RWPE1 (cell line): ENCODE measurements at regions not wholly inside any gene's neighbourhood (a gene's known extent, or its start where the extent isn't known, plus 50 kb on each side); places are given as distances from the start of the nearest gene placed in this dataset.

Experiments used
- CTCF ChIA-PET: fragments of 350-600 bp; sonication (Branson Sonifier 250); formaldehyde crosslinking; extraction: SDS; loops from one replicate; lab custom pipeline; 2021; lab: Yijun Ruan, JAX
- POLR2A ChIA-PET: fragments of 400-600 bp; formaldehyde crosslinking; extraction: SDS; loops from one replicate; lab custom pipeline; 2020; ENCODE audit warnings: antibody characterized with exemption; ENCODE audit not compliant: low non-redundant PET; lab: Yijun Ruan, JAX
- DNase-seq: peaks from one replicate; pipeline ENCODE4 v3.0.0; 2012; ENCODE audit warnings: low spot score
- H3K27ac ChIP-seq: fragments of 450-650 bp; 2 replicates; pipeline ENCODE4 v1.5.1; 2017
- TF ChIP-seq, protein P1 (sequence below): fragments of 450-650 bp; conservative IDR thresholded peaks from 2 replicates; pipeline ENCODE4 v1.5.1; 2017; ENCODE audit warnings: low read depth, mild to moderate bottlenecking

DNA sequence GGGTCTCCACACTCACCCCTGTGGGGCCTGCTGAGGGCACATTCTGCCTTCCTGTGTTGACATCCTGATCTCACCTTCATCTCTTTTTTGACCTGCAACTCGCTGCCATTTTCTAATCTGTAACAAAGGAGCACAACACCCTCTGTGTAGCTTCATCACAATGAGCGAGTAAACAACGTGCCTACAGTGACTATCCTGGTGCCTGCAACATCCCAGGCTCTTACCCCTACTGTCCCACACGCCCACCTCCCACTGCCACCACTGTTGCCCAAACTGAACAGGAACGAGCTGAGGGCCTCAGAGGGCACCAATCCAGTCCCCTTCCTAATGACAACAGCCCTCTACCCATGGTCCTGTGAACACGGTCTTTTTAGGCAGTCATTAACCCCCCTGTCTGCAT is 102.2 kb upstream of the GJB6 start:
- POLR2A ChIA-PET = no interaction called here
- CTCF ChIA-PET = interaction anchor here (0.6 kb wide), 2 partner anchors 187 to 1451 kb away, joined by 3 to 4 read pairs; no protein-coding TSS in a partner anchor
- no peak overlapping the region for H3K27ac ChIP-seq
- TF ChIP-seq, protein P1, sequence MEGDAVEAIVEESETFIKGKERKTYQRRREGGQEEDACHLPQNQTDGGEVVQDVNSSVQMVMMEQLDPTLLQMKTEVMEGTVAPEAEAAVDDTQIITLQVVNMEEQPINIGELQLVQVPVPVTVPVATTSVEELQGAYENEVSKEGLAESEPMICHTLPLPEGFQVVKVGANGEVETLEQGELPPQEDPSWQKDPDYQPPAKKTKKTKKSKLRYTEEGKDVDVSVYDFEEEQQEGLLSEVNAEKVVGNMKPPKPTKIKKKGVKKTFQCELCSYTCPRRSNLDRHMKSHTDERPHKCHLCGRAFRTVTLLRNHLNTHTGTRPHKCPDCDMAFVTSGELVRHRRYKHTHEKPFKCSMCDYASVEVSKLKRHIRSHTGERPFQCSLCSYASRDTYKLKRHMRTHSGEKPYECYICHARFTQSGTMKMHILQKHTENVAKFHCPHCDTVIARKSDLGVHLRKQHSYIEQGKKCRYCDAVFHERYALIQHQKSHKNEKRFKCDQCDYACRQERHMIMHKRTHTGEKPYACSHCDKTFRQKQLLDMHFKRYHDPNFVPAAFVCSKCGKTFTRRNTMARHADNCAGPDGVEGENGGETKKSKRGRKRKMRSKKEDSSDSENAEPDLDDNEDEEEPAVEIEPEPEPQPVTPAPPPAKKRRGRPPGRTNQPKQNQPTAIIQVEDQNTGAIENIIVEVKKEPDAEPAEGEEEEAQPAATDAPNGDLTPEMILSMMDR = no peak
- no peak for DNase-seq

DNA sequence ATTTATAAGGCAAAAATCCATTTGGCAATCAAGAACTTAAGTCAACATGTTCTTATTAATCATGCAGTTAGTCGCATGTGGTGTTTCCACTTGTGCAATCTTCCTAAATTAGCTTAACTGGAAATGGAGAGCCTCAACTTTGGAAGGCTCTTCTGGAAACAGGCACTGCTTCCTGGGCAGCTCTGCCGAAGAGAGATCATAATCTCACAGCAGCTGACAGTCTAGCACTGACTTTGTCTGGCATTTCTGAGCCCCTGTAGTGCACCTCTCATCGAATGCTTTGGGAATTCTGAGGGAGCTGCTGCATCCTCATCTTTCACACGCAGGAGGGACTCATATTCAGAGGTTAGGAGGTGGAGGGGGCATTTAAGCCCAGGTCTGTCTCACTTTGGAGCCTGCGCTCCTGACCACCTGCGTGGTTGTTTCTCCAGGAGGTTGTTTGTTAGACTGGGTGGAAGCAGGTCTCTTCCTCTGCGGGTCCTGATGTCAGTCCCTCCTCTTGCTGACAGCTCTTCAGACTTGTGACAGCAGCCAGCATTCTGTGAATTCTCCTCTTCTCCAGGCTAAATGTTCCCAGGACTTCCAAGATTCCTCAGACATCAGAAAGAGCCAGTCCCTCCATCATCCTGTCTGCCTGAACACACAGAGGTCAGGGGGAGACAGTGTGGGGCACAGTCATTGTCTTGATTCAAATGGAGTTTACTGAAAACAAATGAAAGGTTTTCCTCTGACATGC is 100.4 kb upstream of the GJB6 start:
- TF ChIP-seq, protein P1 = no peak
- ChIA-PET CTCF (no interaction called here), POLR2A (no interaction called here)
- H3K27ac ChIP-seq = no peak overlapping the region
- DNase-seq = no peak

DNA sequence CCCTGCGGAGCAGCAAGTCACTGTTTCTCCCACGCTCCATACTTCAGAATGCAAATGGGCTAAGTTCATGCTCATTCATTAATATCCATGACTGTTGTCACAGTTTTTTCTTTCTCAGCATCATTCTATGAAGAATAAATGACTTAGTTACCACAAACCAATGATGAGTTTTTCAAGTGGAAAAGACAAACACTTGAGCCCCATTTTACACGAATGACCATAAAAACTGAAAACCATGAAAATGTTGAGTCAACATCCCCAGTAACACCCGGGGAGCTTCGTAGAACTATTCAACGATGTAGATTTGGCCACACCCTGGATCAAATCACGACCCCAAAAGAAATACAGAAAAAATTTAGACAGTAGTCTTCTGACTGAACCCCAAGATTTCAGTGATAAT is 99.8 kb upstream of the GJB6 start:
- DNase-seq = no peak
- H3K27ac ChIP-seq = no peak overlapping the region
- TF ChIP-seq, protein P1 = no peak
- ChIA-PET POLR2A (no interaction called here), CTCF (no interaction called here)

DNA sequence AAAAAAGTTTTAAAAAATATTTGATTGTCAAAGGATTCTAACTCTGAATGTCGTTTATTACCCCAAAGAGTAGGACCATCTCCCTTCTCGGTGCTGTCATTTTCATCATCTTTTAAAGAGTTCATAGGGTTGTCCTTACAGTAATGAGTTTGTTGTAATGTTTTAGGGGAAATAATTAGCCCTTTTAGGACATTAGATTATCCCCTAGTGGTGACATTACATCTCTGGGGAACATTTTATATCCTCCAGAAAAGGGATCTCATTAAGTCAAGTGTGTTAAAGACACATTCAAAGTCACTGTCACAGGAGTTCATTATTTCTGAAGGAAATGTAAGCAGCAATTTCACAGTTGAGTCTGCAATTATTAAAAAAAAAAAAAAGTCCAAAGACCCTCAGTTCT is 99.3 kb upstream of the GJB6 start:
- no peak overlapping the region for H3K27ac ChIP-seq
- POLR2A ChIA-PET = no interaction called here
- CTCF ChIA-PET = no interaction called here
- TF ChIP-seq, protein P1 = no peak
- no peak for DNase-seq

DNA sequence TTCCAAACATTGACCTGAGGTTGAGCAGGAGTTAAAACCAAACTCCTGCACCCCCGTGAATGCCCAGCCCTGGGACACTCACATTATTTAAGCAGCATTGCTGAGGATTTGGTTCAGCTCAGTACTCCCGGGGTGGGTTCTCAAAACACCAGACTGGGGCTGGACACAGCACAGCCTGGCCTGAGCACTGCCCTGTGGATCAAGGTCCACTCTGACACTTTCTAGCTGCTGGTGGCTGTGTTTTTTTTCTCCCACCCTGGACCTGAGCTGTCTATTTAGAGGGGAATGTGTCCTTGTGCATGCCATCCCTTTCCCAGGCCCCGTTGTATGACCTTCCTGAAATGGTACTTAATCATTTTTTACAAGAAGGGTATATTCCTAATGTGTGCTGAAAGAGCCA is 94.7 kb upstream of the GJB6 start:
- ChIA-PET POLR2A (no interaction called here), CTCF (no interaction called here)
- H3K27ac ChIP-seq = no peak overlapping the region
- TF ChIP-seq, protein P1 = no peak
- no peak for DNase-seq

DNA sequence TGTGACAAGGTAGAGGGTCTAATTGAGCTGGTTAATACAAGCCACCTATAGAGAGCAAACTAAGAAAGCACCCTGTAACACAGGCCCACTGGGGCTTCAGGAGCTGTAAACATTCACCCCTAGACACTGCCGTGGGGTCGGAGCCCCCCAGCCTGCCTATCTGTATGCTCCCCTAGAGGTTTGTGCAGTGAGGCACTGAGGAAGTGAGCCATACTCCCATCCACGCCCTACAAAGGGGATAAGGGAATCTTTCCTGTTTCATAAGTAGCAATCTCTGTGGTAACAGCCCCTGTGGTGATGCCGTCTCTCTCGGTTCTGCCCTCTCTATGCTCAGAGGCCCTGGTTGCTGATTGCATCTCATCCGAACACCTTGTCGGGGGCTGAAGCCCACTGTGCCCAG is 94.2 kb upstream of the GJB6 start:
- TF ChIP-seq, protein P1 = no peak
- H3K27ac ChIP-seq = no peak overlapping the region
- ChIA-PET CTCF (no interaction called here), POLR2A (no interaction called here)
- no peak for DNase-seq
